Tibial nerve (tissue), 4 donors: ENCODE measurements at regions not wholly inside any gene's neighbourhood (a gene's known extent, or its start where the extent isn't known, plus 50 kb on each side); places are given as distances from the start of the nearest gene placed in this dataset.
A peak's percentile ranks its signal among the peaks of the same experiment; 100 is the strongest.

Source experiments
- CTCF ChIP-seq, 5 experiments: fragments of 200-600 bp in 3 of 5; fragments of 450-650 bp in 2 of 5; sonication (generic) in 3 of 5; IDR thresholded peaks; one replicate each; pipeline ENCODE4 v1.5.1; 2016 to 2019; ENCODE audit warnings: antibody characterized with exemption in 5 of 5, mild to moderate bottlenecking in 3 of 5, moderate library complexity in 2 of 5
- EP300 ChIP-seq, 2 donors: sonication (generic); formaldehyde crosslinking; IDR thresholded peaks; one replicate each; pipeline ENCODE4 v1.6.1; 2017; ENCODE audit warnings: antibody characterized with exemption in 2 of 2, mild to moderate bottlenecking in 1 of 2
- POLR2A ChIP-seq, 2 donors: fragments of 450-650 bp; IDR thresholded peaks; one replicate each; pipeline ENCODE4 v1.6.1; 2017; ENCODE audit warnings: antibody characterized with exemption in 2 of 2, mild to moderate bottlenecking in 2 of 2, moderate library complexity in 2 of 2

DNA sequence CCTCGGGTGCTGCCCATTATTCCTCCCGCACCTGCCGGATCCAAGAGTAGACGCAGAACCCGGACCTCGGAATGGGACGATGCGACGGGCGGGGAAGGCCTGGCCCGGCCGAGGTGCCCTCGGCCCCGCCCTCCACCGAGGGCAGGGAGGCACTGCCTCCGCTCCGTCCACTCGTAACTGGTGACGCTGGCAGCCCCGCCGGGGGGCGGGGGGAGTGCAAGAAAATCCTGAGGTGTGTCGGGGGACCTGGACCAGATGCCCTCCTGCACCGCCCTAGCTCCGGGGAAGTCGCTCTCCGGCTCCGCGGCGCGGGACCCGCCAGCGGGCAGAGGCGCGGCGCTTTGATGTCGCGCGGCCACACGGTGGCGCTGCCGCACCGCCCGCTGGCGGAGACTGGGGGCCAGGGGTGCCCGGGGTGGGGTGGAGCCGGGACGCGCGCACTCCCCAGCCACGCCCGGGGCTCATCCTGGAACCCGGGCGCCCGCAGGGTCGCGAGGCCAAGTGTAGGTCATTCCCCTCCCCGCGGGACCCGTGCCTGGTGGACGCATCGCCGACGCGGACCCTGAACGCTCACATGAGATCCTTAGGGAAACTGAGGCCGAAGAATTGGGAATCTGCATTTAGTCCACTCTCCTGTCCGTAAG is 202.8 kb downstream of the TTC8 start:
- TF ChIP-seq CTCF (IDR thresholded peaks at IDR 0.05) (peak; percentile 82 to 93 (median 92)), POLR2A (IDR thresholded peaks at IDR 0.05) (no peak), EP300 (IDR thresholded peaks at IDR 0.05) (no peak)
